Lower lobe of right lung (tissue), 2 donors: ENCODE measurements at regions not wholly inside any gene's neighbourhood (a gene's known extent, or its start where the extent isn't known, plus 50 kb on each side); places are given as distances from the start of the nearest gene placed in this dataset.

Experiments
- ATAC-seq, 2 donors: fragments of 200-7000 bp; cut with Tn5 transposase; one replicate each; pipeline ENCODE4 v1.9.1; 2020 to 2022; ENCODE audit warnings: mild to moderate bottlenecking in 2 of 2, moderate library complexity in 2 of 2
- DNase-seq: peaks from one replicate; pipeline ENCODE4 v3.0.0-alpha.2; 2020
- H3K27ac ChIP-seq: fragments of 200-600 bp; one replicate; pipeline ENCODE4 v1.8.0; 2022
- H3K27me3 ChIP-seq: fragments of 200-600 bp; one replicate; pipeline ENCODE4 v1.8.0; 2022; ENCODE audit warnings: low read depth
- H3K36me3 ChIP-seq: fragments of 200-600 bp; one replicate; pipeline ENCODE4 v1.8.0; 2022; ENCODE audit warnings: mild to moderate bottlenecking
- H3K4me1 ChIP-seq: fragments of 200-600 bp; one replicate; pipeline ENCODE4 v1.8.0; 2022
- H3K4me3 ChIP-seq: fragments of 200-600 bp; one replicate; pipeline ENCODE4 v1.8.0; 2022; ENCODE audit warnings: mild to moderate bottlenecking
- H3K9me3 ChIP-seq: fragments of 200-600 bp; one replicate; pipeline ENCODE4 v1.8.0; 2022
- intact Hi-C: fragments of 100-400 bp; cut with DNase I; formaldehyde crosslinking; loops from one replicate; pipeline ENCODE4 v1.11.0; 2022
- TF ChIP-seq, protein P1 (sequence below): fragments of 200-600 bp; IDR thresholded peaks from one replicate; pipeline ENCODE4 v1.8.0; 2022; ENCODE audit warnings: antibody characterized with exemption, mild to moderate bottlenecking
- donor health status: DM: no; HTN: yes; CAD: no; lungs with severe emphysema.

DNA sequence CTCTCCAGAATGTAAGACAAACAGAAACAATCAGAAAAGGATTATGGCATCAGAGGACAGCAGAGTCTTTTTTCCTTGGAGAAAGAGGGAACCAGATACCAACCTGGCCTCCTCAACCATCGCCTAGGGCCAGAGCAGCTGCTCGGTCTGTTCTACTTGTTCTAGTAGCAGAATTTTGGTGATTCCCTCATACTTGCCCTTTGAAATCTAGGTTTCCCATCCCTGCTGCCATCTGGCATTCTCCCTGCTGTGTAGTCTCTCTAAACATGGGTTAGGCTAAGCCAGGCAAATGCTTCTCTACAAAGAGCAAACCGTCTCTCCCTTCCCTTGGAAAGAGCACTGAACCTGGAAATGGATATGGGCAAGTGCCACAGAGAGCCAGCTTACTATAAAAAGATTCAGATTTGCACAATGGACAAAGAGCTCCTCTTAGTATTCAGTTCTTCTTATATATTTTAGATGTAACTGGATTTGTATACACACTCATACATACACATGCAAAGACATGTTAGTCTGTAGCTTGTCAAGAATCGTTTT, 208.6 kb upstream of the ST6GAL2 start:
- no peak for DNase-seq
- Histone ChIP-seq H3K27ac (no peak overlapping the region), H3K4me1 (no peaks in the 10 kb centered on the region), H3K27me3 (no peaks in the 10 kb centered on the region), H3K9me3 (no peaks in the 10 kb centered on the region), H3K36me3 (no peaks in the 10 kb centered on the region), H3K4me3 (no peak overlapping the region)
- intact Hi-C loops = no loop called here
- no peak for ATAC-seq
- TF ChIP-seq, protein P1, sequence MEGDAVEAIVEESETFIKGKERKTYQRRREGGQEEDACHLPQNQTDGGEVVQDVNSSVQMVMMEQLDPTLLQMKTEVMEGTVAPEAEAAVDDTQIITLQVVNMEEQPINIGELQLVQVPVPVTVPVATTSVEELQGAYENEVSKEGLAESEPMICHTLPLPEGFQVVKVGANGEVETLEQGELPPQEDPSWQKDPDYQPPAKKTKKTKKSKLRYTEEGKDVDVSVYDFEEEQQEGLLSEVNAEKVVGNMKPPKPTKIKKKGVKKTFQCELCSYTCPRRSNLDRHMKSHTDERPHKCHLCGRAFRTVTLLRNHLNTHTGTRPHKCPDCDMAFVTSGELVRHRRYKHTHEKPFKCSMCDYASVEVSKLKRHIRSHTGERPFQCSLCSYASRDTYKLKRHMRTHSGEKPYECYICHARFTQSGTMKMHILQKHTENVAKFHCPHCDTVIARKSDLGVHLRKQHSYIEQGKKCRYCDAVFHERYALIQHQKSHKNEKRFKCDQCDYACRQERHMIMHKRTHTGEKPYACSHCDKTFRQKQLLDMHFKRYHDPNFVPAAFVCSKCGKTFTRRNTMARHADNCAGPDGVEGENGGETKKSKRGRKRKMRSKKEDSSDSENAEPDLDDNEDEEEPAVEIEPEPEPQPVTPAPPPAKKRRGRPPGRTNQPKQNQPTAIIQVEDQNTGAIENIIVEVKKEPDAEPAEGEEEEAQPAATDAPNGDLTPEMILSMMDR = no peak

DNA sequence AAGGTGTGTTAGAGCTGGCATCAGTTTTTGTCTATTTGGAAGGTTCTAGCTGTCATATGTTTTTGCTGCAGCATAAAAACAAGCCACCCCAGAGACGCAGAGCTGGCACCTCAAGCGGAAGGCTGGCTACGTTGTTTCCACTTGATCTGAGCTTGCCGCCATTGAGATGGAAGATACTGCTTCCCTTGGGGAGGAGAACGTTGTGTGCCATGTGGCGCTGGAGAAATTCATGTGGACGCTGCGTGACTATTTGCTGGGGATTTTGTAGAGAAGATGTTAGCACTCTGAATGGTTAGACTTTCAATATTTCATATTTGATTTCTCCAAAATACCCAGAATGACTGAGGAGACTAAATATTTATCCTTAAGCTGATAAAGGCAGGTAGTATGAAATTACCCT, 216.2 kb upstream of the ST6GAL2 start:
- intact Hi-C loops = no loop called here
- DNase-seq (no peak), ATAC-seq (no peak)
- H3K27me3 ChIP-seq = no peaks in the 10 kb centered on the region
- H3K4me1 ChIP-seq = no peaks in the 10 kb centered on the region
- TF ChIP-seq, protein P1 = no peak
- no peak overlapping the region for H3K27ac ChIP-seq
- H3K36me3 ChIP-seq = no peaks in the 10 kb centered on the region
- no peaks in the 10 kb centered on the region for H3K9me3 ChIP-seq
- no peak overlapping the region for H3K4me3 ChIP-seq

DNA sequence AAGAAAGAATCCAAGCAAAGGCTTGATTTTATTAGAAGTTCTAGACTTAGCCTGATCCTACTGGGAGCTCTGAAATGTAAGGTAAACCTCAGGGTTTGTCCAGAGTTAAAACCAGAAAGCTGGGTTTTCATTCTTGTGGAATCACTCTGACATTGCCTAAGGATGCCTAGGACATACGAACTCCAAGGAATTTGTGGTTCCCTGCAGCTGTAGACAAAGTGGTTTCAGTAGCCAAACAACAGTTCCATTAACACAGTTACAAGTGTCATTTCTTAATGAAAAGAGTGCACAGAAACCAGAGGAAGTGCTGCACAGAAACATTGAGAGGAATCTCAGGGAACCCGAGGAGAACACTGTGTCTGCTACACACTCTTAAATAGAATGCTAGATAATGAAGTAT, 221.4 kb upstream of the ST6GAL2 start:
- TF ChIP-seq, protein P1 = no peak
- H3K27ac ChIP-seq = no peak overlapping the region
- intact Hi-C loops = no loop called here
- no peaks in the 10 kb centered on the region for H3K9me3 ChIP-seq
- H3K36me3 ChIP-seq = no peaks in the 10 kb centered on the region
- ATAC-seq (no peak), DNase-seq (no peak)
- no peaks in the 10 kb centered on the region for H3K4me1 ChIP-seq
- H3K27me3 ChIP-seq = no peaks in the 10 kb centered on the region
- H3K4me3 ChIP-seq = no peak overlapping the region

DNA sequence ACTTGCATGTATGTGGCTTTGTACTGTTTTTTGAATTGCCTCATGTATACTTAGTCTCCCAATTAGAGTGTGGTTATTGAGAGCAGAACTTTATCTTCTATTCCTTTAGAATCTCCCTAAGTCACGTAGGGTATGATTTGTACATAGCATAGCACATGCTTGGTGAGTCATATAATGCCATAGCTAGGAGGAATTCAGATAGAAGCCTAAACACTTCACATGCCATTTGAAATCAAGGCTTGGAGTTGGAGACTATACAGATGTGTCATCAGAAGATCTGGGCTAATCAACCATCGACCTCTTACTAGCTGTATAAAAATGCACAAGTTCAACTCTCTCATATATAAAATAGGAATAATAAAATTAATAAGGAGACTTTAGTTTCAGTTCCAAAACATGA, 222.6 kb upstream of the ST6GAL2 start:
- H3K27me3 ChIP-seq = no peaks in the 10 kb centered on the region
- H3K36me3 ChIP-seq = no peaks in the 10 kb centered on the region
- intact Hi-C loops = no loop called here
- H3K9me3 ChIP-seq = no peaks in the 10 kb centered on the region
- no peaks in the 10 kb centered on the region for H3K4me1 ChIP-seq
- DNase-seq (no peak), ATAC-seq (no peak)
- TF ChIP-seq, protein P1 = no peak
- no peak overlapping the region for H3K4me3 ChIP-seq
- H3K27ac ChIP-seq = no peak overlapping the region

DNA sequence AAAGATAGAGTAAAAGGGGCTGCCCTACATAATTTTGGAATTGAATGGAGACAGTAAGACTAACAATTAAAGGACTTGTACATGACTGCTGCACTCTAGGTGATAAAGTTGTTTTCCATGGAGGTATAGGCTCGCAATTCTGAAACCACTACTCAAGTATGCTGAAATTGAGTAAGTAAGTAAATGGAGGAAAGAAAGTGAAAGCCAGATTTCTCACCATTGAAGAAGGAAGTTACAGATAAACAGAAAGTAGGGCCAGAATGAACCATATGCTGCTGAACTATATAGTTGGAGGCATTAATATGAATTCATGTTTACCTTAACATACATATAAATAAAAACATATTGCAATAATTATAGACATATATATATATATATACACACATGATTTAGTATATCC, 225.7 kb upstream of the ST6GAL2 start:
- DNase-seq (no peak), ATAC-seq (no peak)
- TF ChIP-seq, protein P1 = no peak
- Histone ChIP-seq H3K27ac (no peak overlapping the region), H3K9me3 (no peaks in the 10 kb centered on the region), H3K36me3 (no peaks in the 10 kb centered on the region), H3K4me1 (no peaks in the 10 kb centered on the region), H3K27me3 (no peaks in the 10 kb centered on the region), H3K4me3 (no peak overlapping the region)
- intact Hi-C loops = no loop called here

DNA sequence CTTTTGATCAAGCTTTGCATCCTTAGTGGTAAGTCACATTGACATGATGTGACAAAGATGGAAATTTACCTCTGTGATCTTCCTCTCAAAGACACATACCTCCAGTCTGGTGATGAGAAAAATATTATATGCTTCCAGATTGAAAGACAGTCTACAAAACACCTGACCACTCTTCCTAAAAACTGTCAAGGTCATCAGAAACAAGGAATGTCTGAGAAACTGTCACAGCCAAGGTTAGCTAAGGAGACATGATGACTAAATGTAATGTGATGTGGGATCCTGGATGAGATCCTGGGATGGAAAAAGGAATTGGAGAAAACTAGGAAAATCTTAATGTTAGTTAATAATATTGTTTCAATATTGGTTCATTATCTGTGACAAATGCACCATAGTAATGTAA, 226.6 kb upstream of the ST6GAL2 start:
- intact Hi-C loops = no loop called here
- DNase-seq (no peak), ATAC-seq (no peak)
- Histone ChIP-seq H3K27me3 (no peaks in the 10 kb centered on the region), H3K4me3 (no peak overlapping the region), H3K36me3 (no peaks in the 10 kb centered on the region), H3K9me3 (no peaks in the 10 kb centered on the region), H3K4me1 (no peaks in the 10 kb centered on the region), H3K27ac (no peak overlapping the region)
- TF ChIP-seq, protein P1 = no peak
